LNCAP (cell line): ENCODE measurements at regions not wholly inside any gene's neighbourhood (a gene's known extent, or its start where the extent isn't known, plus 50 kb on each side); places are given as distances from the start of the nearest gene placed in this dataset.

Experiments used
- TF ChIP-seq, protein P1 (sequence below): fragments of 450-650 bp; IDR thresholded peaks from 2 replicates; pipeline ENCODE4 v1.5.1; 2017; ENCODE audit warnings: mild to moderate bottlenecking

DNA sequence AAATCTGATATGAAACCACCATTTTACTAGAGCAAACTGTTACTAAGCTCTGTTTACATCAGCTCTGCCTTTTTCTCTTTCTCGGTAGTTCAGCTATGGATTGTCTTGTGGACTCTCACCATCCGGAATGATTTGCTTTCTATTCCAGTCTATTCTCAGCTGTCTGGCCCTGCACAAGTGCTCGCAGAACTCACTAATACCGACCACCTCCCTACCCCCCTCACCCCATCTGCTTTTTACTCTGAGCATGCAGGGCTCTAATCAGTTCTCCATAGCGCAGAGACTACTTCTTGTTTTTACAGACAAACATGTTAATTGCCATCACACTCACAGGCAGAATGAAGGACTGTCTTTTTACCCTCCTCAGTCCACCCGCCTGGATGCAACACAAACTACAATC is 180.7 kb upstream of the POU3F3 start:
- TF ChIP-seq, protein P1, sequence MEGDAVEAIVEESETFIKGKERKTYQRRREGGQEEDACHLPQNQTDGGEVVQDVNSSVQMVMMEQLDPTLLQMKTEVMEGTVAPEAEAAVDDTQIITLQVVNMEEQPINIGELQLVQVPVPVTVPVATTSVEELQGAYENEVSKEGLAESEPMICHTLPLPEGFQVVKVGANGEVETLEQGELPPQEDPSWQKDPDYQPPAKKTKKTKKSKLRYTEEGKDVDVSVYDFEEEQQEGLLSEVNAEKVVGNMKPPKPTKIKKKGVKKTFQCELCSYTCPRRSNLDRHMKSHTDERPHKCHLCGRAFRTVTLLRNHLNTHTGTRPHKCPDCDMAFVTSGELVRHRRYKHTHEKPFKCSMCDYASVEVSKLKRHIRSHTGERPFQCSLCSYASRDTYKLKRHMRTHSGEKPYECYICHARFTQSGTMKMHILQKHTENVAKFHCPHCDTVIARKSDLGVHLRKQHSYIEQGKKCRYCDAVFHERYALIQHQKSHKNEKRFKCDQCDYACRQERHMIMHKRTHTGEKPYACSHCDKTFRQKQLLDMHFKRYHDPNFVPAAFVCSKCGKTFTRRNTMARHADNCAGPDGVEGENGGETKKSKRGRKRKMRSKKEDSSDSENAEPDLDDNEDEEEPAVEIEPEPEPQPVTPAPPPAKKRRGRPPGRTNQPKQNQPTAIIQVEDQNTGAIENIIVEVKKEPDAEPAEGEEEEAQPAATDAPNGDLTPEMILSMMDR = no peak

GRCh38 chr2:104678181-104678580 is 175.7 kb upstream of the POU3F3 start:
- TF ChIP-seq, protein P1 = no peak

DNA sequence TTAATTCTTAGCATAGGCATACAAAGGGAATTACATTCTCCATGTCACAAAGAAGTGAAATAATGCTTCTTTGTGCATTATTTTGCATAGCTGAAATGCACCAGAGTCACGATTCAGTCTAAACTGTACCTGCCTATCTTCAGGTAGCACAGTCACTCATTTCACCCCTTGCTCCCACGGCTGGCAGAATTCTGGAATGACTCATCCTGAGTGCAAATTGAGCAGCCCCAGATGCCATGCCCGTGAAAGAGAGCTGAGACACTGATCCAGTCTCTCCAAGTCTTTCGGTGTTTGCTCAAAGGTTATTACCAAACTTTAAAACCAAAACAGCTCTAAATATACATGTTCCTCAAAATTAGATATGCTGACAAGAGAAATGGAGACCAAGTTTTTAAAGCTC is 168.3 kb upstream of the POU3F3 start:
- TF ChIP-seq, protein P1 = no peak

- TF ChIP-seq, protein P1 = no peak
Measured at GRCh38 chr2:104687147-104687546, 166.8 kb upstream of the POU3F3 start.

- TF ChIP-seq, protein P1 = no peak
Measured at GRCh38 chr2:104690255-104690984, 163.5 kb upstream of the POU3F3 start.

DNA sequence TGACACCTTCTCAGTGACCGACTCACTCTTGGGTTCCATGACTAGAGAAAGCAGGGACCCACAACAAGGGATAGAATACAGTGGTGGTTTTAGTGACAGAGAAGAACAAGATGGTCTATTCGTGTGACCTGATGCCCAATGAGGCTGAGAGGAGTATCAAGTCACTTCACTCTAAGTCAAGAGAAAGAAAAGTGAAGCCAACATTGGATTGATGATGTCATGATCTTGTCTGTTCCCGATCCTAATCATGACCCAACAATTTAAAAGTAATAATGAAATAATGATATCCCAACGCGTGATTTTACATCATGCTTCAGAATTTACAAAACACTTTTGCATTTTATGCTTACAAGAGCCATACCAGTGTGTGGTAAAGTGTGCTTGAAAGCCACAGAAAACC is 155.6 kb upstream of the POU3F3 start:
- TF ChIP-seq, protein P1 = no peak

DNA sequence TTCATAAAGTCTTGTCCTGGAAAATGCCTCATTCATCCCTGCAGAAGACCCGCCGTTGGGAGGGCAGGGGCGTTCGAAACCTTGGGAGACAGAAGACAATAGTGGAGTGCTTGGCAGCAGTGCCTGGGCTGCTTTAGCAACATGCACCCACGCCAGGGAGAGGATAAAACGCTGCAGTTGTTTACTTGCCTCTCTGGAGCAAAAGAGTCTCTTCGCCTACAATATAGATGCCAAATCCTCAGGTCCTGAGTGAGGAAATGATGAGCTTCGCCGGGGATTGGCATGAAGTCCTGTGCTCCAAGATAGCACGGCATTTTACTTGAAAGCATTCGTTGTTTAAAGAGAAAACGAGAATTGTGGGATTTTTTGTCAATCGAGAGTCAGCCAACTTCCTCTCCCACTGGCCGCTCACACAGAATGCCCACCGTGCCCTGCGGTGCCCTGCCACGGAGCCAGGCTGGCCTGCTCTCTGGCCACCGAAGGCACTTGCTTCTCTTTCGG is 152.5 kb upstream of the POU3F3 start:
- TF ChIP-seq, protein P1 = no peak
